ENCODE measurements at regions not wholly inside any gene's neighbourhood (a gene's known extent, or its start where the extent isn't known, plus 50 kb on each side); places are given as distances from the start of the nearest gene placed in this dataset.

DNA sequence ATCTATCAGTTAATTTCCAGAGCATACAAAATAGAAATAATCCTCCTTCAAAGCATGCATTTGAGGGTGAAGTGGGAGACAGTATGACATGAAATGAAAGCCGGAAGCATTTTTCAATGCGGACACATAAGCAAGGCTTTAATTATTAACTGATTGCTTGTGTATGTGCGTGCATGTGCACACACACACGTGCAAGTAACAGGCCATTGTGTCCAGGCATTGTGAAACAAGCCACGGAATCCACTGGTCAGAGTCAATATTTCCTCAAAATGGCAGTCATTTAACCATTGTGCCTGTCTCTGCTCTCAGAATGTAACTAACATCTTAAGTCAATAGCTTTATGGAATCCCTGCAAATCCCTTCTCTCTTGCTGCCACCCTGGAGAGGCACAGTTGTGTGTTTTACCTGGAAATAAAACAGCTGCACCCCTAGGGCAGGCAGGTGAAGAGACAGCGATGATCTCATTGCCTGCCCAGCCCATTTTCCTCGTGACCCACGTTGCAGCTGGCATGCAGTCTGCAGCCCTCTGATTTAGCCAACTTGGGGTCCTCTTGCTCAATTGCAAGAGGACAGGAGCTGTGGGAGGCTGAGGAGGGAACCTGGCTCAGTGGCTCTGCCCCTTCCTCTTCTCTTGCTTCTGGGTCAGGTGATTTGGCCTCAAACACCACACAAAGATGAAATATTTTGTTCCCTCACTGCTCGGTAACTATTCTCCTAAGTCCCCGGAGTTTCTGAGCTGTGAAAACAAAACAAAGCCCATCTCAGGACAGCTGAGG lies 500.9 kb upstream of the ZMIZ1 start:
- TF ChIP-seq EZH2 (IDR thresholded peaks at IDR 0.05; ENCODE audit: borderline replicate concordance, low read length) = no peak
- TF ChIP-seq, protein P1, sequence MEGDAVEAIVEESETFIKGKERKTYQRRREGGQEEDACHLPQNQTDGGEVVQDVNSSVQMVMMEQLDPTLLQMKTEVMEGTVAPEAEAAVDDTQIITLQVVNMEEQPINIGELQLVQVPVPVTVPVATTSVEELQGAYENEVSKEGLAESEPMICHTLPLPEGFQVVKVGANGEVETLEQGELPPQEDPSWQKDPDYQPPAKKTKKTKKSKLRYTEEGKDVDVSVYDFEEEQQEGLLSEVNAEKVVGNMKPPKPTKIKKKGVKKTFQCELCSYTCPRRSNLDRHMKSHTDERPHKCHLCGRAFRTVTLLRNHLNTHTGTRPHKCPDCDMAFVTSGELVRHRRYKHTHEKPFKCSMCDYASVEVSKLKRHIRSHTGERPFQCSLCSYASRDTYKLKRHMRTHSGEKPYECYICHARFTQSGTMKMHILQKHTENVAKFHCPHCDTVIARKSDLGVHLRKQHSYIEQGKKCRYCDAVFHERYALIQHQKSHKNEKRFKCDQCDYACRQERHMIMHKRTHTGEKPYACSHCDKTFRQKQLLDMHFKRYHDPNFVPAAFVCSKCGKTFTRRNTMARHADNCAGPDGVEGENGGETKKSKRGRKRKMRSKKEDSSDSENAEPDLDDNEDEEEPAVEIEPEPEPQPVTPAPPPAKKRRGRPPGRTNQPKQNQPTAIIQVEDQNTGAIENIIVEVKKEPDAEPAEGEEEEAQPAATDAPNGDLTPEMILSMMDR (IDR thresholded peaks at IDR 0.05; ENCODE audit: low read length) = no peak
- Histone ChIP-seq H3K36me3 (ENCODE audit: insufficient read depth, low read length) (no peaks in the 10 kb centered on the region), H4K20me1 (ENCODE audit: insufficient read depth, low read length) (no peaks in the 10 kb centered on the region), H3K79me2 (ENCODE audit: insufficient read depth, low read length) (no peaks in the 10 kb centered on the region), H2AFZ (ENCODE audit: low read length) (no peak overlapping the region), H3K4me2 (ENCODE audit: low read length) (no peak overlapping the region), H3F3A (ENCODE audit: insufficient read depth, low read length) (no peaks in the 10 kb centered on the region), H3K4me3 (ENCODE audit: low read depth, low read length, poor library complexity, severe bottlenecking) (no peak overlapping the region), H3K9me3 (ENCODE audit: low read length) (no peaks in the 10 kb centered on the region), H3K27ac (ENCODE audit: low read depth, low read length, poor library complexity, severe bottlenecking) (no peak overlapping the region), H3K27me3 (ENCODE audit: insufficient read depth, low read length) (no peaks in the 10 kb centered on the region; the same call in 1 of the 2 replicates), H3K4me1 (ENCODE audit: insufficient read depth, low read length, severe bottlenecking) (no peaks in the 10 kb centered on the region), H3K9me2 (ENCODE audit: low read depth, low read length) (no peaks in the 10 kb centered on the region), H3K9ac (ENCODE audit: low read length) (no peak overlapping the region)

DNA sequence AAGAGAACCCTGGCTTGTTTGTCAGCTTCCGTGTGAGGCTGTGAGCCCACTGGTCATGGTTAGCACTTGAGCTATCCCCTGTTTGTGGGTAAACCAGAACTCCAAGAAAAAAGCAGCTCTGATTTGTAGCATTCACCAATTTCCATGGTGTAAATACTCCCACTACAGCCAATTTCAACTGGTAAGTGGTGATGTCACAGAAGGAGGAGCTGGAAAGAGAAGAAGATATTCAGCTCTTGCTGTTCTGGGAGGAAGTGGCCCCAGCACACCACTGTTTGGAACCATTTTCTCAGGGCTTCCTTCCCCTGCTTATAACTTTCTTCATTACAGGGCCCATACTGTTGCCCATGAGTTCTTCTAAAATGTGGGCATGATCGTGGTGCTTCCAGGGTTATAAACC lies 500.1 kb upstream of the ZMIZ1 start:
- Histone ChIP-seq H3K4me2 (ENCODE audit: low read length) (no peak overlapping the region), H3K36me3 (ENCODE audit: insufficient read depth, low read length) (no peaks in the 10 kb centered on the region), H3K27ac (ENCODE audit: low read depth, low read length, poor library complexity, severe bottlenecking) (no peak overlapping the region), H3K79me2 (ENCODE audit: insufficient read depth, low read length) (no peaks in the 10 kb centered on the region), H2AFZ (ENCODE audit: low read length) (no peak overlapping the region), H4K20me1 (ENCODE audit: insufficient read depth, low read length) (no peaks in the 10 kb centered on the region), H3K9me3 (ENCODE audit: low read length) (no peaks in the 10 kb centered on the region), H3K9ac (ENCODE audit: low read length) (no peak overlapping the region), H3K9me2 (ENCODE audit: low read depth, low read length) (no peaks in the 10 kb centered on the region), H3K4me3 (ENCODE audit: low read depth, low read length, poor library complexity, severe bottlenecking) (no peak overlapping the region), H3F3A (ENCODE audit: insufficient read depth, low read length) (no peaks in the 10 kb centered on the region), H3K4me1 (ENCODE audit: insufficient read depth, low read length, severe bottlenecking) (no peaks in the 10 kb centered on the region), H3K27me3 (ENCODE audit: insufficient read depth, low read length) (no peaks in the 10 kb centered on the region; the same call in 1 of the 2 replicates)
- TF ChIP-seq, protein P1 (IDR thresholded peaks at IDR 0.05; ENCODE audit: low read length) = no peak
- no peak for TF ChIP-seq EZH2 (IDR thresholded peaks at IDR 0.05; ENCODE audit: borderline replicate concordance, low read length)

DNA sequence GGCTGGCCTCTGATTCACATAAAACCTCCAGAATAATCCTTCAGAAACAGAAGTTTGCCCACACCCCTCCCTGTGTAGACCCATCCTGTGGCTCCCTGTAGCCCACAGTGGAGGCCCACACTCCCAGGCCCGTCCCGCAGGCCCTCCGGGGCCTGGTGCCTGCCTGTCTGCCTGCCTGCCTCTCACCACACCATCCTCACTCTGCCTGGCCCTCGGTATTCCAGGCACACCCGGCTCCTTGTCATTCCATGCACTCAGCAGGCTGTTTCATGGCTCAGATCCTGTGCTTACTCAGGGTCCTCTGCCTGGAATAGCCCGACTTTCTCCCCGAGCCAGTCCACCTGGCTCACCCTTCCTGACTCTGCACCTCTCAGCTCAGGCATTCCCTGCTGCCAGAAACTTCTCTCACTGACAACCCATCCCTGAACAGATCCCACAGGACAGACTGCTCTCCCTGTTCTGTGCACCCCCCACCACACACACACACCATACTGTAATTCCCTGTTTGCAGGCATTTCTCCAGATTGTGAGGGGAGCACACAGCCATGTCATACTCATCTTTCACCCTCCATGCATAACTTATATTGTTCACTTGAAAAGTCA lies 498.0 kb upstream of the ZMIZ1 start:
- Histone ChIP-seq H3K27ac (ENCODE audit: low read depth, low read length, poor library complexity, severe bottlenecking) (no peak overlapping the region), H3K4me1 (ENCODE audit: insufficient read depth, low read length, severe bottlenecking) (no peaks in the 10 kb centered on the region), H3K4me3 (ENCODE audit: low read depth, low read length, poor library complexity, severe bottlenecking) (no peak overlapping the region), H3K4me2 (ENCODE audit: low read length) (no peak overlapping the region), H3K27me3 (ENCODE audit: insufficient read depth, low read length) (no peaks in the 10 kb centered on the region; the same call in 1 of the 2 replicates), H3K36me3 (ENCODE audit: insufficient read depth, low read length) (no peaks in the 10 kb centered on the region), H4K20me1 (ENCODE audit: insufficient read depth, low read length) (no peaks in the 10 kb centered on the region), H3K9ac (ENCODE audit: low read length) (no peak overlapping the region), H2AFZ (ENCODE audit: low read length) (no peak overlapping the region), H3F3A (ENCODE audit: insufficient read depth, low read length) (no peaks in the 10 kb centered on the region), H3K79me2 (ENCODE audit: insufficient read depth, low read length) (no peaks in the 10 kb centered on the region), H3K9me3 (ENCODE audit: low read length) (no peaks in the 10 kb centered on the region), H3K9me2 (ENCODE audit: low read depth, low read length) (no peaks in the 10 kb centered on the region)
- TF ChIP-seq EZH2 (IDR thresholded peaks at IDR 0.05; ENCODE audit: borderline replicate concordance, low read length) = no peak
- TF ChIP-seq, protein P1 (IDR thresholded peaks at IDR 0.05; ENCODE audit: low read length) = no peak
